G401 (cell line): ENCODE measurements at regions not wholly inside any gene's neighbourhood (a gene's known extent, or its start where the extent isn't known, plus 50 kb on each side); places are given as distances from the start of the nearest gene placed in this dataset.

Experiments used
- DNase-seq: peaks from one replicate; pipeline ENCODE4 v3.0.0-alpha.2; 2015; ENCODE audit warnings: low spot score
- in situ Hi-C: cut with HindIII; loops from 2 replicates; pipeline ENCODE4 v1.10.0; 2016; ENCODE audit warnings: low sequenced_read_pairs, mixed read lengths

DNA sequence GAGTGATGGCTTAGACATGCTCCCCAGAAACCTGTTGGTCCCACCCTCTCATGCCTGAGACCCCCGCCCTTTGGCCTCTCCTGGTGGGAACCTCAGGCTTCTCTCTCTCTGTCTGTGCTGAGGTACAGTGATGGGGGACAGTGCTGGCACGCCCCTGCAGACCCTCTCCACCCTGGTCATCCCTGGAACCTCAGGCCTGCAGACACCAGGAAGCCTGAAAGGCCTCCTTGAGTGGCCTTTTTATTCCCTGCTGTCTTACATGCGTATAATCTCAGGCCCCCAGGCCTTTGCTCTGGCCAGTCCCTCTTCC, 78.5 kb upstream of the MAFB start:
- in situ Hi-C loops = no loop called here
- no peak for DNase-seq

DNA sequence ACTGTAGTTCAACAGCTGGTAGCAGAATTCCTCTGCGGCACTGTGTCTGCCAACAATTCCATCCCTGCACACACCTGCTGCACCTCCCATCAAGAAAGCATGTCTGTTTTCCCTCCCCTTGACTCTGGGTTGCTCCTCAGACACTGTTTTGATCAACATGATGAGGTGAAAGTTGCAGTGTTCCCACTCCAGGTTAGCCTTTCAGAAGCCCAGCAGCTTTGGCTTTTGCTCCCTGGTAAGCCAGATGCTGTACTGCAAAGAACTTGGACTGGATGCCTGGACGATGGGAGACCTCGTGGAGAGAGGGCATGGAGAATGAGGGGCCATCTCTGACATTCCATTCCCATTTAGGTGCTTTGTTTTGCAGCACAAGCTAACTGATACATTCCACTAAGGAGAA, 79.1 kb upstream of the MAFB start:
- DNase-seq = no peak
- in situ Hi-C loops = no loop called here

DNA sequence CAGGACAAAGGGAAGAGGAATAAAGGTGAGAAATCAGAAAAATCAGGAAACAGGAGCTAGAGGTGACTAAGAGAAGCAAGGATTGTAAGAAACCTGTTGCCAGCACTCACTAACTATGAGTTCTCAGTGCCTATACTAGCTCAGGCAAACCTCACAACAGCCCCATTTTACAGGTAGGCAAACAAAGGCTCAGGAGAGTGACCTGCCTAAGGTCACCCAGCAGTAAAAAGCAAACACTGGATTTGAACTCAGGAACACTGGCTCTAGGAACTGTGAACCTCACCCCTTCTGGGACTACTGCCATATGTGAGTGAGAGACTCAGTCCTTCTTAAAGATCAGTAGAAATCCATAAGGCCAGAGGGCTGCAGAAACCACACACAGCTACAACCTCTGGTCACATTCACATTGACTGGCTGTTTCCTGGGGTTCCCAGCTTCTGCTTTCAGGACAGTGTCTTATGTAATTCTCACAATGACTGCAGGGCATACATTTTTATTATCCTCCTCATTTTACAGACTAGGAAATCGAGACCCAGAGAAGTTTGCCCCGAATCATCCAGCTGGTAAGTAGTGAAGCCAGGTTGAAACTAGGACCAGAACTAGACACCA, 80.7 kb upstream of the MAFB start:
- in situ Hi-C loops = no loop called here
- DNase-seq = no peak

DNA sequence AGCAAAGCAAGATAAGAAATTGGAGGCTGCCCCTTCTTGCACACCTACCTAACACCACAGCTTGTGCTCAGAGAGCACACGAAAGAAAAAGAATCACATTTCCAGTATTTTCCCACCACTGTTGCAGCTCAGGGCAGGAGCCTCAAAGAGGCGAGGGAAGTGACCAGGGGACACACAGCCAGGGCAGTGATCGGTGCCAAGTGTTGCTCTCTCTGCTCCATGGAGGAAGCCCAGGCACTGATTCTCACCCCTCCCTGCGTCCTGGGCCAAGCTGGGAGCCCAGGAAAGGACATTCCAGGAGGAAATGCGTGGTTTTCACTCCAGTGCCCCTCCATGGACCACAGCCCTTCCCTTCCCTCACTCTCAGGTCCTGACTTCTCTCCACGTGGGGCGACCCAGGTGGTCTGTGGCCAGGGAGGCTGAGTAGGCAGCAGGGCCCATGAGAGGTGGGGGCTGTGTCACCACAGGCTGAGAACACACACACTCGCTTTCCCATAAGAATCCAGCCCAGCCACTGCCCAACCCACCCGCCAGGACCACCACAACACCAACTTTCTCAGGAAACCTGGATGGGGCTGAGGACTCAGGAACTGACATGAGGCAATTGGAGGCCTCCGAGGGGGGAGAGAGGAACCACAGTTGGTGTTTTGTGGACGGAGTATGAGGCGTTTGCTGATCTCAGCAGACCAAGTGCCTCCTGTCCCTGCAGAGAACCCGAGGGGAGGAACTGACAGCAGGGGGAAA, 81.7 kb upstream of the MAFB start:
- DNase-seq = no peak
- in situ Hi-C loops = no loop called here

DNA sequence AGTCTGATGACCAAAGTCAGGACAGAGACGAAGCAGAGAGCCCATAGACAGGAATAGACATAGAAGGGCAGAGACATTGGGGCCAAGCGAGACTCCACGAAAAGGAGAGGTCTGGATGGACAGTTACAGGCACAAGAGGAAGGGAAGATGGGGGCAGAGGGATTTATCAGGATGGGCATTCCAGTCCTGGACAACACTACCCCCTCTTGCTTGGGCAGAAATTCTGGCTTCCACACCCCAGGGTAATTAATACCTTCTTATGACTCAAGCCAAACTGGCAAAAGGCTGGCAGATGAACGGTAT, 82.2 kb upstream of the MAFB start:
- in situ Hi-C loops = no loop called here
- DNase-seq = no peak

DNA sequence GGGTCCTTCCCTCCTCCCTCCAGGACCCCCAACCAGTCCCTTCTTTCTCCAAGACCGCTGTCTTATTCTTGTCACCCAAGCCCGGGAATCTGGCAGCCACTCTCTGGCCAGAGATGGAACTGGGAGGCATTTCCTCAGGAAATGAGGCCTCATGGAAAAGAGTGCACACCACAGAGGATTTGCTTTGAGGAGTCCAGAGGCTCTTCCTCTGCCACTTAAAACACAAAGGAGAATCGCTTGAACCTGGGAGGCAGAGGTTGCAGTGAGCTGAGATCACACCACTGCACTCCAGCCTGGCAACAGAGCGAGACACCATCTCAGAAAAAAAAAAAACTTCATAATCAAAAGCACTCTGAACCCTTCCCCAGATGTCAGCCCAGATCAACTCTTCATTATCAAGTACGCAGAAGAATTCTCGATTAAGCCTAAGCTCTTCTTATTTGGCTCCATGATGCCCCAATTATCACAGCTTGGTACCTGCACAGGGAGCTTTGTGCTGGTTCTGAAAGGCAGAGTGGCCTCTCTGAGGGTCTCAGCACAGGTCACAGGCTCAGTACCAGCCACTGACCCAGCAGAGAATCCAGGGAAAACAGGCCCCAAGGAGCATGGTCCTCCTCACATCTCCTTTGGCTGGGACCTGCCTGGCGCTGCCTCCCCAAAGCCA, 82.9 kb upstream of the MAFB start:
- in situ Hi-C loops = no loop called here
- DNase-seq = no peak

DNA sequence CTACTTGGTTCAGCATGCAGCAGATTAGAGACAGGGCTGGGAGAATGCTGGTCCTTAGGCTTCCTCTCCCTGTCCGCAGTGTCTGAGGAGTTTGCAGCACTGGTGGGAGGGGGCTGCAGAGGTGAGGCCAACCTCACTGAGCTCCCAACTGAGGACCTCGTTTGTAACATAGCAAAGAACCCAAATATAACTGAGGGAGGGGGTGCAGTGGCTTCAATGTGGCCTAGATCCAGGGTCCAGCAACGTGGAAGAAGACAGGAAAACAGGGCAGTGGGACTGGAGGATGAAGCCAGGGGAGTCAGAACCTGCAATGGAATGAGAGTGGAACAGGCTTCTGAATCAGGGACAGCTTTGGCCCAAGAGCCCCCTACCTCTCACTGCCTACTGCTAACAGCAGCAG, 84.3 kb upstream of the MAFB start:
- no peak for DNase-seq
- in situ Hi-C loops = no loop called here

DNA sequence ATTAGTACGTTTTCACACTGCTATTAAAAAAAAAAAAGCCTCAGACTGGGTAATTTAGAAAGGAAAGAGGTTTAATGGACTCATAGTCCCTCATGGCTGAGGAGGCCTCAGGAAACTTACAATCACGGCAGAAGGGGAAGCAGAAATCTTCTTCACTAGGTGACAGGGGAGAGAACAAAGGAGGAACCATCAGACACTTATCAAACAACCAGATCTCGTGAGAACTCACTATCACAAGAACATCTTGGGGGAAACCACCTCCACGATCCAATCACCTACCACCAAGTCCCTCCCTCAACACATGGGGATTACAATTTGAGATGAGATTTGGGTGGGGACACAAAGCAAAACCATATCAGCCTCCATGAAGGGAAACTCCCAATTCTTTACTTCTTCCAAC, 85.2 kb upstream of the MAFB start:
- in situ Hi-C loops = no loop called here
- DNase-seq = no peak

DNA sequence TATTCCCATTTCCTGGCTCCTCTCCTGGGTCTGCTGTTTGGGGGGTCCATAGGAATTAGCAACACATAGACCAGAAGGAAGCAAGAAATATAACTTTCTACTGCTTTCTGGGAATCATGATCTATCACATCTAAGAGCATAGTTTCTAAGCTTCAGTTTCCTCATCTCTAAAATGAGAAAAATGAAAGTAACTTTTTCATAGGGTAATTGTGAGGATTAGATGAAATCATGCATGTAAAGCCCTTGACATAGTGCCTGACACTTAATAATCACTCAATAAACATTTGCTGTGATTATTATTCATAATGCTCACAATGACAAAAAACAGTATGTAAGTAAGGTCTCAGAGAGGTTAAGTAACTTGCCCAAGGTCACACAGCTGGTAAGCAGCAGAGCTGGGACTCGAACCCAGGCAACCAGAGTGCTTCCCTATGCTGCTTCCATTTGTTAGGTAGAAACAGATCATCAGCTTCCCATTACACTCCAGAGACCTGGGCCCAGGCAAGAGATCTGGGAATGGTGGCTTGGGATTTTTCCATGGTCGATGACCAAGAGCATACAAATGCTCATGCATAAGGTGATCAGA, 86.6 kb upstream of the MAFB start:
- no peak for DNase-seq
- in situ Hi-C loops = no loop called here

DNA sequence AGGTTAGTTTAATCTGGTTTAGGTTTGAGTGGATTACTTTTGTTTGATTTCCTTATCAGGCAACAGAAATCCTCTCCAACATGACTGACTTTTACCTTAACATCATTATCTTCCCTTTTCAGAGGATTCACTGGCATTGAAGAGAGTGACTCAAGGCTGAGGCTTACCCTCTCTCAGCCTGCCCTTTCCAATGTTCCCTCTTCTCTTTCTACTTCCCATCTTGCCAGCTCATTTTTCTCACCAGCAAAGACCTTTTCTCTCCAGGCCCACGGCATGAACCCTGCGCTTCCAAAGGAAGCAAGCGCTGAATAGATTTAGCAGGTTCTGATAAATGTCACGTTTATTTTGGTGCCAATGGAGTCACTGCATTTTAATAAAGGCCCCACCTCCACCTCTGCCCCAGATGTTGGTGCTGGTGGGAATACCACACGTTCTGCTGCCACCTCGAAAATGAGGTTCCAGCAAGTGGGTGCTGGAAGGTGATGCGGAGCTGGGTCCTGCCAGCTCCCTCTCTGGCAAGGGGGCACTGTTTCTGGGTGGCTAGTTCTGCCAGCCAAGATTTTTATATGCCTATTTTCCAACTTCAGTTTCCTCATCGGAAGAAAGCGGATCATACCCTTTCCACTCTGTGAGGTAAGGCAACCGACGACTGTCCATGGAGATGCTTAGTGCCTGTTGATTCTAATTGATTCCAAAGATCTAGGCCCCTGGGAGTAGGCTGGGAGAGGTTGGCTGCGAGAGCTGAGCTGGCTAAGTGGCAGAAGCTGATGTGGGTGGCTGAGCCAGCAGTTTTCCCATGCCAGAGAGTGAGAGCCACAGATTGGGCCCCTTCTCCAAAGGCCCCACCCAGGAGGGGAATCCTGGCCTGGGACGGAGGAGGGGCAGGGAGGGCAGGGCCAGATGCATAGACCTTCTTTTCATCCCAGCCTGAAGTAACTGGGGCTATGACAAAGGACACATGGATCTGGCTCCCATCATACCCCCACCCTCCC, 87.7 kb upstream of the MAFB start:
- in situ Hi-C loops = no loop called here
- no peak for DNase-seq

DNA sequence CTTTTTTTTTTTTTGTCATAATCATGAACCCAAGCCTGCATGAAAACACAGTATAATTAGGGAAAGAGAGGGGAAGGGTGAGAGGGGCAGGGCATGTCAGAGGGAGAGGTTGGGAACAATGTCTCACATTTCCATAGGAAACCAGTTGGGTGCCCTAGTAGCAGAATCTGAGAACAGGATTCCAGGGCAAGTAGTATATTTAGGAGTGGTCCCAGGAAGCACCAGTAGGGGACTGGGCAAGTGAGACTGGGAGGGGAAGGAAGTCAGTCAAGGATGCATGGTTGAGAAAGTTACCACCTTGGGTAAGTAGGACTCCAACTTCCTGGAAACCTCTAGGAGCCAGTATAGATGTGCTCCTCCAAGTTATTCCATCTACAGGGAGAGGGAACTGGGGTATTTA, 88.6 kb upstream of the MAFB start:
- DNase-seq = no peak
- in situ Hi-C loops = no loop called here

DNA sequence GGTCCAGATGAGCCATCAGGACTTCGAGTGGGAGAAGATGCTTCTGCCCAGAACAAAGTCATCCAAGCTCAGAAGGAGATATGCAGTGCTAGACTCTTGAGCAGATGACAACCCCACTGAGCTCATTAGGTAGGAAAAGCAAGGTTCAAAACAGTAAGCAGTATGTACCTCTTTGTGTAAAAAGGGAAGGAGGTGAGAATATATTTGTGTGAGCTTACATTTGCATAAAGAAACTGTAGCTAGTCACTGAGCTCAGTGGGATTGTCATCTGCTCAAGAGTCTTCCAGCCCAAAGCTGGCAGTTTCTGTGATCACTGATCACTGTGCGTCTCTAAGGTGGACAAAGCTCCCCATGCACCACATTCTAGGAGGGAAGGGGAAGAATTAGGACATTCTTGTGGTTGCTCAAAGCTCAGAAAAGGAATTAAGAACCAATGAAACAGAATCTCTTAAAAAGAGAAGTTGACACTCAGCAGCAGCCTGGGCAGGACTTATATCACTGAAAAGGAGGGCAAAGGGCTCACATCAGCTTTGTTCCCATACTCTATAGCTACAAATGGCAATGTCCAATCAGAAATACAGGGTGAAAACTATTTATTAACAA, 90.0 kb upstream of the MAFB start:
- in situ Hi-C loops = no loop called here

DNA sequence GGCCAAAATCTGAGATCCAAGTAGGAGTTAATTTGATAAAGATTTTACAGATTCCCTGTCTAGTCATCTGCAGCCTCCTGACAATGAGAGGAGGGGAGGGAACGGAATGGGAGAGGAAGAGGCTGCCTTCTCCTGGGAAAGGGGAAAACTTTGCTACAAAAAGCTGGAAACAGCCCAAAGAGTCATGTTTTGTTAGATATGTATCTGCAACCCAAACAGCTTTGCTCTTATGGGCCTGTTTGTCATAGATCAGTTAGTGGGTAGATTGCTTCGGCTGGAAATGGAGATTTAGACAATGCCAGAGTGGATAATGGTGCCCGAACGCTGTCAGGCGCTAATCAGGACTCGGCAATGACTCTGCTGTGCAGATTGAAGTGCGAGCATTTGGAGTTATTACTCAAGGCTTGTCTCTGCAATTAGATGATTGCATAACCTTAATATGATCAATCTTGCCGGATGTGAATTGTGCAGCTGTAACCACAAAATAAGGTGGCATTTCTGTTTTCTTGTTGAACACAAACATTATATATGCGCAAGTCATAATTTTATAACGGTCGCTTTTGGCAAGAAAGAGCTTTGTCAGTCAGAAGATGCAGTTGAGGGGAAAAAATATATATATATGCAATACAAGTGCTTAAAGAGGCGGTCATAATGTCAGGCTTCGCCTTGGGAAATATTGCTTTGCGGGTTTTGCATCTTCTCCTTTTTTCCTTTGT, 92.4 kb upstream of the MAFB start:
- DNase-seq = no peak

More for the DNA sequence above, 90.0 kb upstream of the MAFB start:
- no peak for DNase-seq

DNA sequence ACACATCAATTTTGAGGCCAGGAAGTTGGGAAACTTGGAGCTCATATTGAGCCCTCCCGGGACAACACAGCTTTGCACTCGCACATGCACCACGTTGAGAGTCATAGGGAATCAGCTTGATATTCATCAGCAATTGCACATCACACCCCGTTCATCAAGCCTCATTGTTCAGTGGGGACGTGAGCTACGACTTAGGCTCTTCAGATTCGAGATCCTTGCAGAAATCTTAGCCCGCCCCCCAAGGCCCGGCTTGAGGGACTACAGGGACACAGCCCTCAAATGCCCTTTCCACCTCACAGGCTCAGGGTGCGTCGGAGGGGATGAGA, 93.0 kb upstream of the MAFB start:
- DNase-seq = no peak
- in situ Hi-C loops = no loop called here

More for the DNA sequence above, 92.4 kb upstream of the MAFB start:
- in situ Hi-C loops = no loop called here

DNA sequence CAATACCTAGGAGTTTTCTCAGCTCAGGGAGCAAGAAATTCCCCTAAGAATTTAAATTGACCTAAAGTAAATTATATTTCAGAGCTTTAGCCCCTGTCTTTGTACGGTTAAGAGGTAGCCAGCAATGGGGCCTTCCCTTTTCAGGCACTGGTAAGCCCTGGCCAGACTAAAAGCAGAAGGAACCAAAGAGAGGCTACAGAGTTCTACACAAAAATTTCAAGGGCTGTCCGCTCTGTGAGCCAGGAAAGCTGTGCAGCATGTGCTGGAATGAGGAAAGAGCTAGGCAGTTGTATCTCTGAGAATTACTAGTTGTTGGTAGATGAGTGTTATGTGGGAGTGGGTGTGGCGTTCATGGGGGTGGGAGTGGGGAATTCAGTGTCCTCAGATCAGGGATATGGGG, 96.3 kb upstream of the MAFB start:
- in situ Hi-C loops = no loop called here
- no peak for DNase-seq

DNA sequence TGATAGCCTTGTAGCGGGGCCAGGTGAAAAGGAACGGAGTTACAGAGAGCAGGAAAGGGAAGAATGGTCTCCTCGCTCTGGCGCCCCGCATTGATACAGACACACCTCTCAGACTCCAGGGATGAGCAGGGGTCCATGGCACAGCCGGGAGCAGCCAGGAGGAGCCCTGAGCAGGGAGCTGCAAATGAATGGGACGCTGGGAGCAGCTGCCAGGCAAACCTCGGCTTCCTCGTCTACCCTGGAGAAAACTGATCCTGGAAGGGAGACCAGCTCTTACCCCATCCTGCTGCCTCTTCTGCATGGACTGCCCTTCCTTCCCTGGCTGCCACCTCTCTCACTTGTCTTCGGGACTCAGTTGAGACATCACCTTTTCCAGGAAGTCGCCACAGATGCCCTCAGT, 97.3 kb upstream of the MAFB start:
- DNase-seq = no peak
- in situ Hi-C loops = no loop called here

DNA sequence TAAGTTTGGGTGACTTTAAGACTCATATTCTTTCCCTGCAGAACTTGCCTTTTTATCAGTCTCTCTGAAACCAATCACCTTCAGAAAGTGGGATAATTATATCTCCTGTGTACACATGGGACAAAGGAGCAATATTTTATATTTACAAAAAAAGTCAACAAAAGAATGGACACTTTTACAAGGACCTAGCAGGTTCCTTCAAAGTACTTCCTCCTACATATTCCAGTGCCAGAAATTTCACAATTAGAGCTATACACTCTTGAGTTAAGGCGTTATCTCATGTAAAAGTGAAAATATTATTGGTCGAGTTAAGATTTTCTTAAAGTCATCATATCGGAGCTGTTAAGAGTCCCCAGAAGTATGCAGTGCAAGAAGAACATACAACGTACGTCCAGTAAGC, 98.9 kb upstream of the MAFB start:
- DNase-seq = no peak
- in situ Hi-C loops = no loop called here

DNA sequence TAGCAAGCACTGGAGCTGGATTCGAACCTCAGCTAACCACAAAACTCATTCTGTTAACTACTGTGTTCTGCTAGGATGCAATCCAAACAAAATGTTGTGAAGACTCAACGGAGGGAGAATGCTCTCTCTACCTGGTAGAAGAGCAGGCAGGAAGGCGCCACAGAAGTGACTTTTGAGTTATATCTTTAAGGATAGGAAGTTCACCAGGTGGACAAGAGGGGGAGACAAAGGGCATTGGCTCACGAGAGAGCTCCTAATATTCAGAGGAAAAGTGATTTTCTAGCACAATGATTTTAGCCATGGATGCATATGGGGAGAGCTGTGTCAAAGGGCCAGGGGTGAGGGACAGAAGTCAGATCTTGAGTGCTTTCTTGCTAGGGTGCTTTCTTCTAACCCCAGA, 108.4 kb upstream of the MAFB start:
- in situ Hi-C loops = no loop called here
- DNase-seq = no peak

DNA sequence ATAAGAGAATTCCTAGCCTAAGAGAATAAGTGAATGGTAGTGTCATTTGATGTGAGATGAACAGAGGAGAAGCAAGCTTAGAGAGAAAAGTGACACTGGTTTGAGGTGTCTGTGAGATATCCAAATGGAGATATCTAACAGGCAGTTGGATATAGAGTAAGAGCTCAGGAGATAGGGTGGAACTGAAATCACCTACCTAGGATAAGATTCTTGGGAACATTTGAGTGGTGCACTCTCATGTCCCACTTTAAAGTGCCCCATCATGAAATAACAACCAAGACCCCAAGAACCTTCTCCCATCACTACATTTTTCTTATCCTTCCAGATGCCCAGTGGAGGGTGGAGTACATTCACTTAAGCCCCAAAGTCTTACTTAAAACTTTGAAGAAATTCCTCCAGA, 109.0 kb upstream of the MAFB start:
- in situ Hi-C loops = no loop called here
- no peak for DNase-seq
